Lower lobe of right lung (tissue), 2 donors: ENCODE measurements at regions not wholly inside any gene's neighbourhood (a gene's known extent, or its start where the extent isn't known, plus 50 kb on each side); places are given as distances from the start of the nearest gene placed in this dataset.

Source experiments
- ATAC-seq, 2 donors: fragments of 200-7000 bp; cut with Tn5 transposase; one replicate each; pipeline ENCODE4 v1.9.1; 2020 to 2022; ENCODE audit warnings: mild to moderate bottlenecking in 2 of 2, moderate library complexity in 2 of 2
- DNase-seq: peaks from one replicate; pipeline ENCODE4 v3.0.0-alpha.2; 2020
- H3K27ac ChIP-seq: fragments of 200-600 bp; one replicate; pipeline ENCODE4 v1.8.0; 2022
- H3K27me3 ChIP-seq: fragments of 200-600 bp; one replicate; pipeline ENCODE4 v1.8.0; 2022; ENCODE audit warnings: low read depth
- H3K36me3 ChIP-seq: fragments of 200-600 bp; one replicate; pipeline ENCODE4 v1.8.0; 2022; ENCODE audit warnings: mild to moderate bottlenecking
- H3K4me1 ChIP-seq: fragments of 200-600 bp; one replicate; pipeline ENCODE4 v1.8.0; 2022
- H3K4me3 ChIP-seq: fragments of 200-600 bp; one replicate; pipeline ENCODE4 v1.8.0; 2022; ENCODE audit warnings: mild to moderate bottlenecking
- H3K9me3 ChIP-seq: fragments of 200-600 bp; one replicate; pipeline ENCODE4 v1.8.0; 2022
- intact Hi-C: fragments of 100-400 bp; cut with DNase I; formaldehyde crosslinking; loops from one replicate; pipeline ENCODE4 v1.11.0; 2022
- TF ChIP-seq, protein P1 (sequence below): fragments of 200-600 bp; IDR thresholded peaks from one replicate; pipeline ENCODE4 v1.8.0; 2022; ENCODE audit warnings: antibody characterized with exemption, mild to moderate bottlenecking
- donor health status: DM: no; HTN: yes; CAD: no; lungs with severe emphysema.

DNA sequence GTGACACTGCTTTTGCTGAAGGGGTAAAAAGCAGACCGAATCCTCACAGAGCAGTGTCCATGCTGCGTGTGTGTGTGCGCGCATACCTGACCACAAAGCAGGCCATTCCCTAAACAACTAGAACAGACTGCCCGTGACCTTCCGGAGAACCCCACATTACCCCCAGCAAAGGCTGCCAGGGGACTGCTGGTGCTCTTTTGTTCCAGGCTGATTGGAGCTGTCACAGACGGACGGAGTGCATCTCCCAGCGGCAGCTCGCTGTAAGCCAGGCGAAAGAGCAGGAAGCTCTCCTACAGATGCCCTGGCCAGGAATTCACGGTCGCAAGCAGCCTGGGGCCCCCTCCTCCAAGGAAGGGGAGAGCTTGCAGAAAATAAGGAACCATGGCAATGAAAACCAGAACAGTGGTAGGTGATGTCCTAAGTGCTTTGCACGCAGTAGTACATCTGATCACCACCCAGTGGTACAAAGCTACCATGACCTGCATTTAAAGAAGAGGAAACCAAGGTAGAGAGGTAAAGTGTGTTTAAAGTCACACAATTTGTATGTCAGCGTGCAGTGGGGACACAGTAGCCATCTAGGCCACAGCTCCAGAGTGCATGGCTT is 153.4 kb upstream of the DYNLRB2 start:
- DNase-seq, result no peak

DNA sequence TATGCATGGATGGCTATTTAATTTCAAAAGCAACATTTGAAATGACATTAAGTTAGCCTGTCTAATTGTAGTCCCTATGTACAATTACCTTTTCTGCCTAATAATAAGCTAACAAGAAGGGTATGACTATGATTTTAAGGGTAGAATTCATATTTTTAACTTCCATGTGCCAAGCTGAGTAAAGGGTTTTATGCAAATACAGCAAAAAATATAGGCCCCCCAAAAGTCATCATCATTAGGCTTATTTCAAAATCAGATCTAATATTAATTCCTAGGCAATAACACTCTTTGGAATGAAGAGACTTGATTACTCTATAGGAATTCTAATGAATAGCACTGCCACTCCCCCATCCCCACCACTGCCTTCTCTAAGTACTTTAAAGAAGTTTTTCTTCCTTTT is 155.9 kb upstream of the DYNLRB2 start:
- H3K4me1 ChIP-seq, result no peaks in the 10 kb centered on the region
- H3K4me3 ChIP-seq, result no peak overlapping the region
- no peaks in the 10 kb centered on the region for H3K9me3 ChIP-seq
- ATAC-seq (no peak), DNase-seq (no peak)
- TF ChIP-seq, protein P1, sequence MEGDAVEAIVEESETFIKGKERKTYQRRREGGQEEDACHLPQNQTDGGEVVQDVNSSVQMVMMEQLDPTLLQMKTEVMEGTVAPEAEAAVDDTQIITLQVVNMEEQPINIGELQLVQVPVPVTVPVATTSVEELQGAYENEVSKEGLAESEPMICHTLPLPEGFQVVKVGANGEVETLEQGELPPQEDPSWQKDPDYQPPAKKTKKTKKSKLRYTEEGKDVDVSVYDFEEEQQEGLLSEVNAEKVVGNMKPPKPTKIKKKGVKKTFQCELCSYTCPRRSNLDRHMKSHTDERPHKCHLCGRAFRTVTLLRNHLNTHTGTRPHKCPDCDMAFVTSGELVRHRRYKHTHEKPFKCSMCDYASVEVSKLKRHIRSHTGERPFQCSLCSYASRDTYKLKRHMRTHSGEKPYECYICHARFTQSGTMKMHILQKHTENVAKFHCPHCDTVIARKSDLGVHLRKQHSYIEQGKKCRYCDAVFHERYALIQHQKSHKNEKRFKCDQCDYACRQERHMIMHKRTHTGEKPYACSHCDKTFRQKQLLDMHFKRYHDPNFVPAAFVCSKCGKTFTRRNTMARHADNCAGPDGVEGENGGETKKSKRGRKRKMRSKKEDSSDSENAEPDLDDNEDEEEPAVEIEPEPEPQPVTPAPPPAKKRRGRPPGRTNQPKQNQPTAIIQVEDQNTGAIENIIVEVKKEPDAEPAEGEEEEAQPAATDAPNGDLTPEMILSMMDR, result no peak
- intact Hi-C loops, result no loop called here
- no peak overlapping the region for H3K27ac ChIP-seq
- H3K36me3 ChIP-seq, result no peaks in the 10 kb centered on the region
- H3K27me3 ChIP-seq, result no peaks in the 10 kb centered on the region

More for the DNA sequence above, 153.4 kb upstream of the DYNLRB2 start:
- no peak overlapping the region for H3K4me3 ChIP-seq
- TF ChIP-seq, protein P1, result no peak
- no peaks in the 10 kb centered on the region for H3K9me3 ChIP-seq
- intact Hi-C loops, result no loop called here
- H3K27ac ChIP-seq, result no peak overlapping the region
- H3K4me1 ChIP-seq, result no peaks in the 10 kb centered on the region
- no peaks in the 10 kb centered on the region for H3K27me3 ChIP-seq
- H3K36me3 ChIP-seq, result no peaks in the 10 kb centered on the region
- no peak for ATAC-seq

DNA sequence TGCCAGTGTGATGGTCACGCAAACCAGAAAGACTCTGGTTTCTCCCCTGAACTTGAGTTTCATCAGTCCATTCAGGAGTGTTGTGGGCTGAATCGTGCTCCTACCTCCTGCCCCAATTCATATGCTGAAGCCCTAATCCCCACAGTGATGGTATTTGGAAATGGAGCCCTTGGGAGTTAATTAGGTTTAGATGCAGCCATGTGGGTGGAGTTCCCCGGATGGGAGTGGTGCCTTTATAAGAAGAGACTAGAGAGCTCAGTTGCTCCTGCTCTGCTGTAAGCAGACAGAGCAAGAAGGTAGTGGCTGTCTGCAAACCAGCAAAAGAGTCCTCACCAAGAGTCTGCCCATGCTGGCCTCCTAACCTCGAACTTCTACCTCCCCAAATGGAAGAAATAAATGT is 160.3 kb upstream of the DYNLRB2 start:
- H3K9me3 ChIP-seq, result no peaks in the 10 kb centered on the region
- no peak for DNase-seq
- no peaks in the 10 kb centered on the region for H3K36me3 ChIP-seq
- H3K4me1 ChIP-seq, result no peaks in the 10 kb centered on the region
- no peak overlapping the region for H3K4me3 ChIP-seq
- TF ChIP-seq, protein P1, result no peak
- intact Hi-C loops, result no loop called here
- no peak for ATAC-seq
- H3K27ac ChIP-seq, result no peak overlapping the region
- no peaks in the 10 kb centered on the region for H3K27me3 ChIP-seq

DNA sequence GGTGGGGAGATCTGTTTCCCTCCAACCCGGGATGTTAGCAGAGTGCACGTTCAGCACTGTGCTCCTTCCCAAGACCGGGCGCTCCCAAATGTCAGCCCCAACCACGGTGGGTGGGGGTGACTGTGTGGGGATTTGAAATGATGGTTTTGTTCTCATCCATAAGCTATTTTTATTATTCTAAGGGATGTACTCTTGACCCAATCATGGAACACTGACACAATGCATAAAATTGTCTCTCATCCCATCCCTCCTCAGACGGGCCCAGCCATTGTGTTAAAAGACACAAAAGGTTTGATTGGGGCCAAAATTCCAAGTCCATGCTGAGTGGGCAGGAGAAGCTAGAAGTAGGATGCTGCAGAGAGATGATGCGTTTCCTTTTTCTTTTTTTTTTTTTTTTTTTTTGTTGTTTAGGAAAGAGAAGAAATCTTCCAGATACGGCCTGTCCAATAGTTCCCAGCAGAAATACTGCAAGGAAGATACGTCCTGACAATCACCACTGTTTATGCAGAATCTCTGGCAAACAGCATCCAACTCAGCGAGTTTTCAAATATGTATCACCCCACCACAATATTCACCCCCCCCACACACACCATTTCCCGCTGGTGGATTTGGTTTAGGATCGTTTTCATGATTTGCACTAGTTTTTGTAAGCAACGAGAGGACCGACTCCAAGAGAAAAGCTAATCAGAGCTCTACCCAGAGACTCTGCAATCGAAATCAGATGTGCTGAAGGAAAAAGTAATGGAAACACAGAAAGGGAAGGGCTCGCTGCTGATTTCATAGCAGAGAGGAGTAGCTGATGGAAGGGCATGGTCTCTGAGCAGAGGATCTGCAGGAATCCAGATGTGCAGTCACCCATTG is 163.5 kb upstream of the DYNLRB2 start:
- TF ChIP-seq, protein P1, result no peak
- ATAC-seq (no peak), DNase-seq (no peak)
- intact Hi-C loops, result no loop called here
- H3K27ac ChIP-seq, result no peak overlapping the region
- peaks cover 3% of the 10 kb centered on the region for H3K9me3 ChIP-seq
- no peak overlapping the region for H3K4me3 ChIP-seq
- no peaks in the 10 kb centered on the region for H3K4me1 ChIP-seq
- no peaks in the 10 kb centered on the region for H3K27me3 ChIP-seq
- no peaks in the 10 kb centered on the region for H3K36me3 ChIP-seq

DNA sequence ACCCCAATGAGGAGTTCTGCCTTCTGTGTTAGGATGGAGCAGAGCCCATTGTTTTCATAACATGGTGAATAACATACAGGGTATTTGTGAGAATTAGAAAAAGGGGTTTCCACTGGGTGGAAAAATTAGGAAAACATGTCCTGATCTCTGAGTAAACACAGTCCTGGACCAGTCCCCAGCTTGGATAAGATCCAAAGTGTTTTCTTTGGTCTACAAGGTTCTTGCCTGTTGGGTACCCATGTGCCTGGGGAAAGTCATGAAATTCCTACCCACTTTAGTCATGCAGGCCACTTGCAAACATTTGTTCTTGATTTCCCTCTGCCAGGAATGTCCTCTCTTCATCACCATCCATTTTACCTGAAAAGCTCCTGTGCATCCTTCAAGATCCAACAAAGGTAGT is 164.8 kb upstream of the DYNLRB2 start:
- TF ChIP-seq, protein P1, result no peak
- Histone ChIP-seq H3K36me3 (no peaks in the 10 kb centered on the region), H3K27ac (no peak overlapping the region), H3K4me3 (no peak overlapping the region), H3K4me1 (no peaks in the 10 kb centered on the region), H3K27me3 (no peaks in the 10 kb centered on the region), H3K9me3 (peaks cover 3% of the 10 kb centered on the region)
- intact Hi-C loops, result no loop called here
- no peak for DNase-seq
- no peak for ATAC-seq
